Body of pancreas (tissue), 4 donors: ENCODE measurements at regions not wholly inside any gene's neighbourhood (a gene's known extent, or its start where the extent isn't known, plus 50 kb on each side); places are given as distances from the start of the nearest gene placed in this dataset.

Source experiments
- ATAC-seq: fragments of 150-250 bp; one replicate; pipeline ENCODE4 v1.9.1; 2016
- DNase-seq, 4 donors: peaks; one replicate each; pipeline ENCODE4 v3.0.0-alpha.2; 2019
- H3K27ac ChIP-seq, 4 donors: fragments of 200-600 bp; sonication (generic); 1 replicate in 3 of 4; 2 replicates in 1 of 4; pipeline versions ENCODE4 v1.5.1 to v1.6.1; 2016 to 2019; ENCODE audit warnings: mild to moderate bottlenecking in 1 of 4, mixed read lengths in 1 of 4, moderate library complexity in 1 of 4
- H3K27me3 ChIP-seq, 2 donors: fragments of 200-600 bp; sonication (generic); one replicate each; pipeline ENCODE4 v1.6.0; 2016; ENCODE audit warnings: mild to moderate bottlenecking in 1 of 2
- H3K36me3 ChIP-seq, 2 donors: fragments of 200-600 bp; sonication (generic); replicated peaks in 1 of 2; 2 replicates each; pipeline ENCODE4 v1.5.1; 2016; ENCODE audit warnings: low read depth in 2 of 2; ENCODE audit not compliant: insufficient read depth in 1 of 2
- H3K4me1 ChIP-seq: fragments of 200-600 bp; sonication (generic); one replicate; pipeline ENCODE4 v1.6.0; 2016
- H3K4me3 ChIP-seq, 2 donors: fragments of 200-600 bp; sonication (generic); 1 replicate in 1 of 2; 2 replicates in 1 of 2; pipeline ENCODE4 v1.5.1; 2016 to 2019
- H3K9me3 ChIP-seq, 3 donors: fragments of 200-600 bp; sonication (generic); 1 replicate in 2 of 3; 2 replicates in 1 of 3; pipeline ENCODE4 v1.5.1; 2016
- POLR2A ChIP-seq, 3 donors: fragments of 450-650 bp; IDR thresholded peaks; one replicate each; pipeline ENCODE4 v1.6.1; 2016; ENCODE audit warnings: antibody characterized with exemption in 3 of 3, mild to moderate bottlenecking in 2 of 3
- WGBS, 2 donors: methylation state at CpG; one replicate each; pipeline ENCODE4 v1.1.5; 2017; 5-methylcytosine and 5-hydroxymethylcytosine counted together
- intact Hi-C: fragments of 100-400 bp; cut with DNase I; formaldehyde crosslinking; loops from one replicate; pipeline ENCODE4 v1.15.1; 2023
- TF ChIP-seq, protein P1 (sequence below), 7 experiments: fragments of 450-650 bp in 4 of 7; fragments of 200-600 bp in 3 of 7; sonication (generic) in 3 of 7; IDR thresholded peaks; one replicate each; pipeline ENCODE4 v1.5.1; 2016 to 2019; ENCODE audit warnings: antibody characterized with exemption in 7 of 7

DNA sequence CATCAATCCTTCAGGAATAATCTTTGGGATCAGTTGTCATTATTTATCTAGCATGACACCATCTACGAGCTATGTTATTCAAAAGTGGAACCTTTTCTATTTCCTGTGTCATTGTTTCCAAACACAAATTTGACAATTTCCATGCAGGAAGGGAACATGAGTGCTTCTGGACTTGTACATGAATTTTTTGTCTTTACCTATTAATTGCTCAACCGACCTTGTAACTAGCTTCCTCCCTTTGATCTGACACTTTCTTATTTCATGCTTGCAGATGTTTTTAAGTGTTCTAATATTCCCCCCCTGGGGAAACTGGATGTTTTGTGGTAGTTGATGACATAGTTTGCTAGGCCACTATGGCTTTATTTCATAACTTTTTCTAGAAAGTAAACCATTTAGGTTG, 139.4 kb downstream of the BMP2 start:
- TF ChIP-seq POLR2A (IDR thresholded peaks at IDR 0.05) = no peak
- TF ChIP-seq, protein P1, sequence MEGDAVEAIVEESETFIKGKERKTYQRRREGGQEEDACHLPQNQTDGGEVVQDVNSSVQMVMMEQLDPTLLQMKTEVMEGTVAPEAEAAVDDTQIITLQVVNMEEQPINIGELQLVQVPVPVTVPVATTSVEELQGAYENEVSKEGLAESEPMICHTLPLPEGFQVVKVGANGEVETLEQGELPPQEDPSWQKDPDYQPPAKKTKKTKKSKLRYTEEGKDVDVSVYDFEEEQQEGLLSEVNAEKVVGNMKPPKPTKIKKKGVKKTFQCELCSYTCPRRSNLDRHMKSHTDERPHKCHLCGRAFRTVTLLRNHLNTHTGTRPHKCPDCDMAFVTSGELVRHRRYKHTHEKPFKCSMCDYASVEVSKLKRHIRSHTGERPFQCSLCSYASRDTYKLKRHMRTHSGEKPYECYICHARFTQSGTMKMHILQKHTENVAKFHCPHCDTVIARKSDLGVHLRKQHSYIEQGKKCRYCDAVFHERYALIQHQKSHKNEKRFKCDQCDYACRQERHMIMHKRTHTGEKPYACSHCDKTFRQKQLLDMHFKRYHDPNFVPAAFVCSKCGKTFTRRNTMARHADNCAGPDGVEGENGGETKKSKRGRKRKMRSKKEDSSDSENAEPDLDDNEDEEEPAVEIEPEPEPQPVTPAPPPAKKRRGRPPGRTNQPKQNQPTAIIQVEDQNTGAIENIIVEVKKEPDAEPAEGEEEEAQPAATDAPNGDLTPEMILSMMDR (IDR thresholded peaks at IDR 0.05) = no peak
- Histone ChIP-seq H3K27me3 (no peaks in the 10 kb centered on the region), H3K27ac (no peak overlapping the region), H3K4me3 (no peak overlapping the region), H3K4me1 (no peaks in the 10 kb centered on the region), H3K36me3 (no peaks in the 10 kb centered on the region), H3K9me3 (no peaks in the 10 kb centered on the region)
- intact Hi-C loops = no loop called here
- ATAC-seq (no peak), DNase-seq (no peak)
- WGBS, 2 donors = 42 to 44% methylated on average over 2 of the region's 2 CpGs

DNA sequence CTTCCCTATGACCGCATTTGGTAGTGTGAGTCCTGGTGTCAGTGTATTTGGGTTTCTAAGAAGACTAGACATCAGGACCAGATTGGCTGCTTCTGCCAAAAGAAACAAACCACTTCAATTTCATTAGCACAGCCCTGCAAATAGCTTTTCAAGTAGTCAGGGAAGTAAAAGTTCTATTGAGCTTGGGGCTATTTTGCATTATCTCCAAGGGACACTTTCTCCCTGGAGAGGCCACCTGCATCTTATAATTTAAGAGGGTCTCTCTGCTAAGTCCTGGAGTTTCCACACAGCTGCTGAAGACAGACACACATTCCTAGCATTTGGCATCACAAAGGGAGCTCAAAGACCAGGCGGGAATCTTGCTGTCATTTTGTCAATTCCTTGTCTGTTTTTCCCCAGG, 141.2 kb downstream of the BMP2 start:
- no peak for ATAC-seq
- Histone ChIP-seq H3K9me3 (no peaks in the 10 kb centered on the region), H3K27ac (no peak overlapping the region), H3K36me3 (no peaks in the 10 kb centered on the region), H3K4me3 (no peak overlapping the region), H3K4me1 (no peaks in the 10 kb centered on the region), H3K27me3 (no peaks in the 10 kb centered on the region)
- TF ChIP-seq, protein P1 (IDR thresholded peaks at IDR 0.05) = no peak
- no peak for TF ChIP-seq POLR2A (IDR thresholded peaks at IDR 0.05)
- intact Hi-C loops = no loop called here
- no peak for DNase-seq
- 63 to 87% methylated on average over 2 of the region's 2 CpGs for WGBS, 2 donors

DNA sequence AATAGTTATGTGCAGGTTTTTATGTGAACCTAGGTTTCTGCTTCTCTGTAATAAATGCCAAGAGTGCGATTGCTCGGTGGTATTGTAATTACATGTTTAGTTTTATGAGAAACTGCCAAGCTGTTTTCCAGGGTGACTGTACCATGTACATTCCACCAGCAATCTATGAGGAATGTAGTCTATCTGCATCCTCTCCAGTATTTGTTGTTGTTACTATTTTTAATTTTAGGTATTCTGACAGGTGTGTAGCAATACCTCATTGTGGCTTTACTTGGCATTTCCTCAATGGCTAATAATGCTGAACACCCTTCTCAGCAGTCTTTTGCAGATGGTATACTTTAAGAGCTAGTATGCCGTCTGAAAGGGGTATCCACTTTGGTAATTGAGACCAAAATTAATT, 142.1 kb downstream of the BMP2 start:
- ATAC-seq (no peak), DNase-seq (no peak)
- Histone ChIP-seq H3K36me3 (no peaks in the 10 kb centered on the region), H3K9me3 (no peaks in the 10 kb centered on the region), H3K4me3 (no peak overlapping the region), H3K4me1 (no peaks in the 10 kb centered on the region), H3K27ac (no peak overlapping the region), H3K27me3 (no peaks in the 10 kb centered on the region)
- WGBS, 2 donors = 65 to 78% methylated on average over 3 of the region's 3 CpGs
- no peak for TF ChIP-seq POLR2A (IDR thresholded peaks at IDR 0.05)
- TF ChIP-seq, protein P1 (IDR thresholded peaks at IDR 0.05) = no peak
- intact Hi-C loops = no loop called here

DNA sequence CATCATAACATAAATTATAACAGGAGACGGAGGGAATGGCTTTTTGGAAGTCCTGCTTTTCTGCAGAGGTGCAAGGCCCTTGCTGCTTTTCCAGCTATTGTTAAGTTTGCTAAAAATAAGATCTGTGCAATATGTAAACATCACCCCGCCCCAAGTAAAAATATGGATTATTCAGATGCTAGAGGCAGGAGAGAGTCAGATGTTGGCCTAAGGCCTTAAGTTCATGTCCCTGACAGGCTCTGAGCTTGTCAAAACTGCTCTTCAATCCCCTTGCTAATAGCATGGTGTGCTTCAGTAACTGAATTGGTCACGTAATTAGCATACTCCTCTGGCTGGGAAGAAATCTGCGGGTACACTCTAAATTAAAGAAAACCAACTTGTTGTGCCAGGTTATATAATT, 147.5 kb downstream of the BMP2 start:
- 67 to 73% methylated on average over 4 of the region's 4 CpGs for WGBS, 2 donors
- ATAC-seq (no peak), DNase-seq (no peak)
- TF ChIP-seq POLR2A (IDR thresholded peaks at IDR 0.05) = no peak
- TF ChIP-seq, protein P1 (IDR thresholded peaks at IDR 0.05) = no peak
- Histone ChIP-seq H3K4me3 (no peak overlapping the region), H3K36me3 (no peaks in the 10 kb centered on the region), H3K27me3 (no peaks in the 10 kb centered on the region), H3K27ac (no peak overlapping the region), H3K4me1 (no peaks in the 10 kb centered on the region), H3K9me3 (no peaks in the 10 kb centered on the region)
- intact Hi-C loops = no loop called here

DNA sequence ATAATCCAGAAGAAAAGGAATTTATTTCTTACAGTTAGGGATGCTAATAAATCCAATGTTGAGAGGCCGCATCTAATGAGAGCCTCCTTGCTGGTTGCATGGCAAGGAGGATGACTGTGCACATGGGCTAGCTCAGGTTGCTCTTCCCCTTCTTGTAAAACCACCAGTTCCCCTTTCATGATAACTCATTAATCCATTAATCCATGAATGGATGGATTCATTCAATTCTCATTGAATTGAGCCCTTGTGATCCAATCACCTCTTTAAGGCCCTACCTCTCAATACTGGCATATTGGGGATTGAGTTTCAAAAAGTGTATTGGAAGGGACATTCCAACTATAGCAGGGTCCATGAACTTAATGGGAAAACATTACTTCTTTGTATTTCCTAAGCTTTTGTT, 149.5 kb downstream of the BMP2 start:
- Histone ChIP-seq H3K27ac (no peak overlapping the region), H3K36me3 (no peaks in the 10 kb centered on the region), H3K4me3 (no peak overlapping the region), H3K27me3 (no peaks in the 10 kb centered on the region), H3K4me1 (no peaks in the 10 kb centered on the region), H3K9me3 (no peaks in the 10 kb centered on the region)
- ATAC-seq = no peak
- DNase-seq = no peak
- intact Hi-C loops = no loop called here
- 72 to 84% methylated on average over 1 of the region's 1 CpG for WGBS, 2 donors
- no peak for TF ChIP-seq POLR2A (IDR thresholded peaks at IDR 0.05)
- TF ChIP-seq, protein P1 (IDR thresholded peaks at IDR 0.05) = no peak
